ENCODE measurements at regions not wholly inside any gene's neighbourhood (a gene's known extent, or its start where the extent isn't known, plus 50 kb on each side); places are given as distances from the start of the nearest gene placed in this dataset.

DNA sequence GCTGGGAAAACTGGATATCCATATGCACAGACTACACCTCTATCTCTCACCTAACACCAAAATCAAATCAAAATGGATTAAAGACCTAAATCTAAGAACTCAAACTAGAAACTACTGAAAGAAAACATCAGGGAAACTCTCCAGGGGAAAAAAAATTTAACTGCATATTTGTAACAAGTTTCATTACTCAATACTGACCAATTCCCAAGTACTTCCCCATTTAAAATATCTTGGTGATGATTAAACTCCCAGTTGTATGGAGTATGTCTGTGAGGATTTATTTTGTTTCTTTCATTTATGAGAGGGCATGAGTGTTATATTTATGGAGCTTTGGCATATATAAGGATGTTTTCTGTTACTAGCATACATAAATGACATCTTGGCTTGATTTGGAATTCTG lies 112.3 kb upstream of the IL15 start:
- Histone ChIP-seq H3K9me2 (replicated peaks; ENCODE audit: low read depth, low read length) (no peaks in the 10 kb centered on the region), H3K79me2 (ENCODE audit: insufficient read depth, low read length) (no peaks in the 10 kb centered on the region)

DNA sequence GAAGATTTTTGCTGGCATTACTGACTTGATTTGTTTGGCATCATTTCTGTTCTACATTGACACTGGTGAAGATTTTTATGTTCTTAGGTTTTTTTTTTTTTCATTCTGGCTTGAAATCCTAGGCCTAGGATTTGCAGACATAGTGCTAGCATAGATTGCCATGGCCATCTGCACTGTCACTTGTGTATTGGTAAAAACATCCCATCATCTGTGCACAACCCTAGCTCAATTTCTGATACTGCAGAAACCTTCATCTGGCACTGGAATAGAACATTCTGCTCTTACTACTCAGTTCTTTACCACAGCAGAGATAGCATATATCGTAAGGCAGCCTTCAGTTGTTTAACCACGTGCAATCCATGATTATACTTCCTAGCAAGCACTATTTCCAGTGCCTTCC lies 111.5 kb upstream of the IL15 start:
- no peak overlapping the region for H3K4me3 ChIP-seq (ENCODE audit: low read length, poor library complexity, severe bottlenecking)
- no peaks in the 10 kb centered on the region for H3K9me2 ChIP-seq (replicated peaks; ENCODE audit: low read depth, low read length)
- TF ChIP-seq, protein P1, sequence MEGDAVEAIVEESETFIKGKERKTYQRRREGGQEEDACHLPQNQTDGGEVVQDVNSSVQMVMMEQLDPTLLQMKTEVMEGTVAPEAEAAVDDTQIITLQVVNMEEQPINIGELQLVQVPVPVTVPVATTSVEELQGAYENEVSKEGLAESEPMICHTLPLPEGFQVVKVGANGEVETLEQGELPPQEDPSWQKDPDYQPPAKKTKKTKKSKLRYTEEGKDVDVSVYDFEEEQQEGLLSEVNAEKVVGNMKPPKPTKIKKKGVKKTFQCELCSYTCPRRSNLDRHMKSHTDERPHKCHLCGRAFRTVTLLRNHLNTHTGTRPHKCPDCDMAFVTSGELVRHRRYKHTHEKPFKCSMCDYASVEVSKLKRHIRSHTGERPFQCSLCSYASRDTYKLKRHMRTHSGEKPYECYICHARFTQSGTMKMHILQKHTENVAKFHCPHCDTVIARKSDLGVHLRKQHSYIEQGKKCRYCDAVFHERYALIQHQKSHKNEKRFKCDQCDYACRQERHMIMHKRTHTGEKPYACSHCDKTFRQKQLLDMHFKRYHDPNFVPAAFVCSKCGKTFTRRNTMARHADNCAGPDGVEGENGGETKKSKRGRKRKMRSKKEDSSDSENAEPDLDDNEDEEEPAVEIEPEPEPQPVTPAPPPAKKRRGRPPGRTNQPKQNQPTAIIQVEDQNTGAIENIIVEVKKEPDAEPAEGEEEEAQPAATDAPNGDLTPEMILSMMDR (conservative IDR thresholded peaks at IDR 0.05; ENCODE audit: low read length): no peak
- H3K4me2 ChIP-seq (ENCODE audit: low read depth, low read length, poor library complexity, severe bottlenecking): no peak overlapping the region
- no peaks in the 10 kb centered on the region for H3K79me2 ChIP-seq (ENCODE audit: insufficient read depth, low read length)
- no peaks in the 10 kb centered on the region for H3F3A ChIP-seq (ENCODE audit: low read depth)
- H2AFZ ChIP-seq (ENCODE audit: low read length): no peak overlapping the region
- no peak overlapping the region for H3K9ac ChIP-seq (ENCODE audit: low read depth, low read length, poor library complexity, severe bottlenecking)
- peaks cover 9% of the 10 kb centered on the region; the same call in 1 of the 2 replicates for H3K9me3 ChIP-seq (ENCODE audit: insufficient read depth, low read depth, low read length)
- no peaks in the 10 kb centered on the region for H3K4me1 ChIP-seq (ENCODE audit: insufficient read depth, low read length, poor library complexity, severe bottlenecking)
- H3K36me3 ChIP-seq (ENCODE audit: insufficient read depth, low read length): no peaks in the 10 kb centered on the region
- H4K20me1 ChIP-seq (ENCODE audit: insufficient read depth, low read length, poor library complexity, severe bottlenecking): no peaks in the 10 kb centered on the region
- H3K27me3 ChIP-seq (ENCODE audit: insufficient read depth, low read length, poor library complexity, severe bottlenecking): no peaks in the 10 kb centered on the region

More for the DNA sequence above, 112.3 kb upstream of the IL15 start:
- Histone ChIP-seq H3K27me3 (ENCODE audit: insufficient read depth, low read length, poor library complexity, severe bottlenecking) (no peaks in the 10 kb centered on the region), H3K9ac (ENCODE audit: low read depth, low read length, poor library complexity, severe bottlenecking) (no peak overlapping the region), H4K20me1 (ENCODE audit: insufficient read depth, low read length, poor library complexity, severe bottlenecking) (no peaks in the 10 kb centered on the region), H3K36me3 (ENCODE audit: insufficient read depth, low read length) (no peaks in the 10 kb centered on the region), H3F3A (ENCODE audit: low read depth) (no peaks in the 10 kb centered on the region), H3K4me1 (ENCODE audit: insufficient read depth, low read length, poor library complexity, severe bottlenecking) (no peaks in the 10 kb centered on the region), H3K4me2 (ENCODE audit: low read depth, low read length, poor library complexity, severe bottlenecking) (no peak overlapping the region), H2AFZ (ENCODE audit: low read length) (no peak overlapping the region), H3K4me3 (ENCODE audit: low read length, poor library complexity, severe bottlenecking) (no peak overlapping the region), H3K9me3 (ENCODE audit: insufficient read depth, low read depth, low read length) (peaks cover 9% of the 10 kb centered on the region; the same call in 1 of the 2 replicates)
- TF ChIP-seq, protein P1 (conservative IDR thresholded peaks at IDR 0.05; ENCODE audit: low read length): no peak
- no peak for TF ChIP-seq EZH2phosphoT487 (IDR thresholded peaks at IDR 0.05; ENCODE audit: borderline replicate concordance)

DNA sequence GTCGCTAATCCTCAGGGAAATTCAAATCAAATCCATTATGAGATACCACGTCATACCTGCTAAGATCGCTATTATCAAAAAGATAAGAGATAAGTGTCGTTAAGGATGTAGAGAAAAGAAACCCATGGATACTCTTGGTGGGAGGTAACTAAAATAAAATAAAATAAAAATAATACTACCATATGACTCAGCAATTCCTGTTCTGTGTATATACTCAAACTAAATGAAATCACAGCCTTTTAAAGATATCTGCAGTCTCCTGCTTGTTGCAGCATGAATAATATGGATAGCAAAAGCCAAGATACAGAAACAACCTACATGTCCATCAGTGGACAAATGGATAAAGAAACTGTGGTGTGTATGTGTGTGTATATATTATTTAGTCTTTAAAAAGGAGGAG lies 105.8 kb upstream of the IL15 start:
- H3K36me3 ChIP-seq (ENCODE audit: insufficient read depth, low read length): no peaks in the 10 kb centered on the region
- no peak overlapping the region for H3K4me2 ChIP-seq (ENCODE audit: low read depth, low read length, poor library complexity, severe bottlenecking)
- H3K9me2 ChIP-seq (replicated peaks; ENCODE audit: low read depth, low read length): no peaks in the 10 kb centered on the region
- TF ChIP-seq, protein P1 (conservative IDR thresholded peaks at IDR 0.05; ENCODE audit: low read length): no peak
- TF ChIP-seq EZH2phosphoT487 (IDR thresholded peaks at IDR 0.05; ENCODE audit: borderline replicate concordance): no peak
- no peaks in the 10 kb centered on the region for H3F3A ChIP-seq (ENCODE audit: low read depth)
- H3K4me1 ChIP-seq (ENCODE audit: insufficient read depth, low read length, poor library complexity, severe bottlenecking): no peaks in the 10 kb centered on the region
- no peak overlapping the region for H3K4me3 ChIP-seq (ENCODE audit: low read length, poor library complexity, severe bottlenecking)
- H2AFZ ChIP-seq (ENCODE audit: low read length): no peak overlapping the region
- H3K27me3 ChIP-seq (ENCODE audit: insufficient read depth, low read length, poor library complexity, severe bottlenecking): no peaks in the 10 kb centered on the region
- H3K9me3 ChIP-seq (ENCODE audit: insufficient read depth, low read depth, low read length): peaks cover 9% of the 10 kb centered on the region; the same call in 1 of the 2 replicates
- no peaks in the 10 kb centered on the region for H3K79me2 ChIP-seq (ENCODE audit: insufficient read depth, low read length)
- H3K9ac ChIP-seq (ENCODE audit: low read depth, low read length, poor library complexity, severe bottlenecking): no peak overlapping the region
- H4K20me1 ChIP-seq (ENCODE audit: insufficient read depth, low read length, poor library complexity, severe bottlenecking): no peaks in the 10 kb centered on the region

Measured in Loucy (cell line).